IMR-90 (cell line): ENCODE measurements at regions not wholly inside any gene's neighbourhood (a gene's known extent, or its start where the extent isn't known, plus 50 kb on each side); places are given as distances from the start of the nearest gene placed in this dataset.

Experiments
- CEBPB ChIP-seq: IDR thresholded peaks from 2 replicates; pipeline ENCODE4 v1.6.1; 2012; ENCODE audit warnings: low read depth, low read length, improper control_type of control experiment
- FOS ChIP-seq: fragments of 150-350 bp; IDR thresholded peaks from 2 replicates; pipeline ENCODE4 v1.6.1; 2016; ENCODE audit warnings: low read depth, low read length
- MXI1 ChIP-seq: IDR thresholded peaks from 2 replicates; pipeline ENCODE4 v1.6.1; 2012; ENCODE audit warnings: low read depth, mild to moderate bottlenecking, low read length, moderate library complexity, borderline replicate concordance
- NFE2L2 ChIP-seq: fragments of 150-350 bp; IDR thresholded peaks from 2 replicates; pipeline ENCODE4 v1.6.1; 2016; ENCODE audit warnings: low read depth, mild to moderate bottlenecking, low read length
- POLR2A ChIP-seq: IDR thresholded peaks from 2 replicates; pipeline ENCODE4 v1.6.1; 2012; ENCODE audit warnings: mild to moderate bottlenecking, low read depth, low read length
- RAD21 ChIP-seq: IDR thresholded peaks from 2 replicates; pipeline ENCODE4 v1.6.1; 2012; ENCODE audit warnings: low read length, improper control_type of control experiment
- RCOR1 ChIP-seq: IDR thresholded peaks from 2 replicates; pipeline ENCODE4 v1.6.1; 2012; ENCODE audit warnings: mild to moderate bottlenecking, low read length, improper control_type of control experiment; ENCODE audit not compliant: insufficient replicate concordance
- RFX5 ChIP-seq: IDR thresholded peaks from 2 replicates; pipeline ENCODE4 v1.8.0; 2012; ENCODE audit warnings: low read depth, mild to moderate bottlenecking, low read length, moderate library complexity
- TF ChIP-seq, protein P1 (sequence below): conservative IDR thresholded peaks from 2 replicates; pipeline ENCODE4 v1.5.1; 2012; ENCODE audit warnings: mild to moderate bottlenecking, low read depth, low read length, improper control_type of control experiment

- TF ChIP-seq RAD21: no peak
- TF ChIP-seq, protein P1, sequence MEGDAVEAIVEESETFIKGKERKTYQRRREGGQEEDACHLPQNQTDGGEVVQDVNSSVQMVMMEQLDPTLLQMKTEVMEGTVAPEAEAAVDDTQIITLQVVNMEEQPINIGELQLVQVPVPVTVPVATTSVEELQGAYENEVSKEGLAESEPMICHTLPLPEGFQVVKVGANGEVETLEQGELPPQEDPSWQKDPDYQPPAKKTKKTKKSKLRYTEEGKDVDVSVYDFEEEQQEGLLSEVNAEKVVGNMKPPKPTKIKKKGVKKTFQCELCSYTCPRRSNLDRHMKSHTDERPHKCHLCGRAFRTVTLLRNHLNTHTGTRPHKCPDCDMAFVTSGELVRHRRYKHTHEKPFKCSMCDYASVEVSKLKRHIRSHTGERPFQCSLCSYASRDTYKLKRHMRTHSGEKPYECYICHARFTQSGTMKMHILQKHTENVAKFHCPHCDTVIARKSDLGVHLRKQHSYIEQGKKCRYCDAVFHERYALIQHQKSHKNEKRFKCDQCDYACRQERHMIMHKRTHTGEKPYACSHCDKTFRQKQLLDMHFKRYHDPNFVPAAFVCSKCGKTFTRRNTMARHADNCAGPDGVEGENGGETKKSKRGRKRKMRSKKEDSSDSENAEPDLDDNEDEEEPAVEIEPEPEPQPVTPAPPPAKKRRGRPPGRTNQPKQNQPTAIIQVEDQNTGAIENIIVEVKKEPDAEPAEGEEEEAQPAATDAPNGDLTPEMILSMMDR: no peak
- no peak for TF ChIP-seq CEBPB
- TF ChIP-seq RFX5: no peak
- TF ChIP-seq POLR2A: no peak
- TF ChIP-seq NFE2L2: no peak
- no peak for TF ChIP-seq RCOR1
- TF ChIP-seq MXI1: no peak
- TF ChIP-seq FOS: no peak
Measured at GRCh38 chr1:38376577-38376976, 330.0 kb upstream of the POU3F1 start.
